GM21381 (cell line): ENCODE measurements at regions not wholly inside any gene's neighbourhood (a gene's known extent, or its start where the extent isn't known, plus 50 kb on each side); places are given as distances from the start of the nearest gene placed in this dataset.

Source experiments
- ATAC-seq: cut with Tn5 transposase; IDR thresholded peaks from one replicate; pipeline ENCODE4 v1.9.1; 2021; ENCODE audit warnings: mild to moderate bottlenecking, moderate library complexity; ENCODE audit not compliant: unreplicated experiment

DNA sequence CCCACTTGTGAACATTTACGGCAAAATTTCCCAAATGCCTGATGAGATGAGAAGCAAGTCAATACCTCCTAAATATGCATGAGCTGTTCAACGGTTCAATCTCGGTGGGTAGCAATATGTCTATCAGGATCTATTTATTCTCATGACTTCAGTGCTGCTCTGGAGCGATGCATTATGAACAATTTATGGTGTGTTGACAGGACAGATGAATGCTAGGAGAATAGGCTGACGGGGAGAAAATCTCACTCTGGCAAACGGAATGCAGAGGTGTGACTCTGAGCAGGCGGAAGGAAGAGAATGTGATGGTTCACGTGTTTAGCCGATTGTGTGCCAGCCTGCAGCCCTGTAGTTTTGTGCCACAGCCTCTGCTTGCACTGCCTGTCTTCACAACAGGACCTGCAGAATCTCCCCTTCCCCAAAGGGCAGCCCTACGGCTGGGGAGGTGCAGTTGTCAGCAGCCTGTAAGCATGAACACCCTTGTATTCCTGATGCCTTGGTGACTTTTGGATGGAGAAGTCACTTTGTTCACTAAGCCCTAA, 345.2 kb downstream of the PHKB start:
- ATAC-seq, result no peak

- ATAC-seq, result no peak
Observed at GRCh38 chr16:47787696-47788095, 326.6 kb downstream of the PHKB start.

- ATAC-seq, result no peak
Observed at GRCh38 chr16:47781673-47782072, 320.5 kb downstream of the PHKB start.

- no peak for ATAC-seq
Observed at GRCh38 chr16:47780213-47780875, 319.2 kb downstream of the PHKB start.

DNA sequence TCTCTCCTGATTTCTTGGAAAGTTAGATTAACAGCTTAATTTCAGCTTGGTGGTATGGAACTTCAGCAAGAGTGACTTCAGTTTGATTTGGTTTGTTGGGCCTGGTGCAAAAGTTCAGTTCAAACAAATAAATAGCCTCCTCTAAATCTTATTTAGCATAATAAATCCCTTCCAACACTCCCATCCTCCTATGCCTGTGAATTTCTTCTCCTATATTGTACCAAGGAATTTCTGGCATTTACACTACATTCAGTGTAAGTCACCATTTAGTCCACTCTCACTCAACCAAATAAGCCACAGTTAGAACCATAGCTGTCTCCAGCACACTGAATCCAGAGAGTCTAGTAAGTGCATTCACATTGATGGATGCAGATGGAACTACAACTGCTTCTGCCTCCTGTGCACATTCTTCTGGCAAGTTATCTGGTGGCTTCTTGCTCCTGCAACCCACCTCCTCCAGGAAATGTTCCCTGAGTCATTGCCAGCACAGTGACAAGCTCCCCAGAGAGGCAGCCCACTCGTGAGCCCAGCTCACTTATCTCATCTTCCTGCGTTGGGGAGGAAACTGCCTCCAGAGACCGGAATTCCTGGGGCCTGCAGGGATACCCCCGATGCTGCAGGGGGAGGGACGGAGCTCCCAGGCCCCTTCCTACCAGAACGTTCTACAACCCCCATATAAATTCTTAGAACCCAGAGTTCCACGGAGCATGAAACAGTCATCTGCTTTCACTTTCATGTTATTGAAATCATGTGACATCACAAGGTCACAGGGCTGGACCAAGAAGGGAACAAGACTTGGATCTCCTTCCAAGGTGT, 318.3 kb downstream of the PHKB start:
- no peak for ATAC-seq

DNA sequence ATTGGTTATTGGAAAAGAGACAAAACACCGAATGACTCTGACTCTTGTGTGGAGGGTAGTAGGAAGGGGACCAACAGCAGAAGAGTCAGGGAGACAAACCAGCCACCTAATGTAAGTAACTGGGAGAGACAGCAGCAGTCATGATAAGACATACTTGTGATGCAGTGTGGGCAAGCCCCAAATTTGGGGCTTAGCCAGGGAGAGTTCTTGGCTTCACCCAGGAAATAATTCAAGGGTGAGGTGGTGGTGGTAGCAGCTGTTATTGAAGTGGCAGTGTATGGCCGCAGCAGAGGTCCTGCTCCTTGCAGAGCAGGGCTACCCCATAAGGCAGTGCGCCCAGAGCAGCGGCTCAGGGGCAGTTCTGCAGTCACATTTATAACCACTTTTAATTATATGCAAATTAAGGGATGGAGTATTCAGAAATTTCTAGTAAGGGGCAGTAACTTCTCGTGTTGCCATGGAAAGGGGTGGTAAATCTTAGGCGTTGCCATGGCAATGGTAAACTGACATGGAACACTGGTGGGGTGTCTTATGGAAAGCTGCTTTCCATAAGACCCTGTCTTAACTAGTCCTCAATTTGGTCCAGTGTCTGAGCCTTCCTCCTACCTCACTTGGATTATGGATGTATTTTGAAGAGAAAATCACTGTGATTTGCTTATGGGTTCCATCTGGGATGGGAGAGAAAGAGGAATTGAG, 317.1 kb downstream of the PHKB start:
- ATAC-seq, result no peak

GRCh38 chr16:47777220-47777619, 316.1 kb downstream of the PHKB start:
- ATAC-seq, result no peak

GRCh38 chr16:47774661-47775060, 313.5 kb downstream of the PHKB start:
- no peak for ATAC-seq

GRCh38 chr16:47753659-47754058, 292.5 kb downstream of the PHKB start:
- ATAC-seq, result no peak
